Neural cell (in vitro differentiated cells): ENCODE measurements at regions not wholly inside any gene's neighbourhood (a gene's known extent, or its start where the extent isn't known, plus 50 kb on each side); places are given as distances from the start of the nearest gene placed in this dataset.

Source experiments
- H2AFZ ChIP-seq: fragments of 200-600, 300-800 bp; sonication (generic), shearing (Covaris generic); 2 replicates; pipeline ENCODE4 v1.6.0; 2014; ENCODE audit warnings: low read depth, mild to moderate bottlenecking, antibody characterized with exemption, low read length, moderate library complexity
- H3F3A ChIP-seq: fragments of 200-600 bp; shearing (Covaris generic); 2 replicates; pipeline ENCODE4 v1.6.1; 2016; ENCODE audit warnings: mild to moderate bottlenecking, moderate library complexity, mixed read lengths, antibody characterized with exemption, low read length; ENCODE audit not compliant: insufficient read depth, poor library complexity, severe bottlenecking
- H3K27ac ChIP-seq: fragments of 200-600, 300-800 bp; sonication (generic), shearing (Covaris generic); 2 replicates; pipeline ENCODE4 v1.5.1; 2014; ENCODE audit warnings: mild to moderate bottlenecking, low read length, moderate library complexity
- H3K27me3 ChIP-seq: fragments of 300-800, 200-600 bp; sonication (generic), shearing (Covaris generic); 2 replicates; pipeline ENCODE4 v1.6.0; 2014; ENCODE audit warnings: mild to moderate bottlenecking, low read depth, low read length, moderate library complexity; ENCODE audit not compliant: insufficient read depth
- H3K36me3 ChIP-seq: fragments of 300-800, 200-600 bp; sonication (generic), shearing (Covaris generic); 2 replicates; pipeline ENCODE4 v1.5.1; 2014; ENCODE audit warnings: mild to moderate bottlenecking, antibody characterized with exemption, low read length, moderate library complexity; ENCODE audit not compliant: insufficient read depth
- H3K4me2 ChIP-seq: fragments of 300-800, 200-600 bp; sonication (generic), shearing (Covaris generic); 2 replicates; pipeline ENCODE4 v1.6.0; 2014; ENCODE audit warnings: mild to moderate bottlenecking, low read length
- H3K4me3 ChIP-seq: fragments of 300-800, 200-600 bp; sonication (generic), shearing (Covaris generic); 2 replicates; pipeline ENCODE4 v1.5.1; 2014; ENCODE audit warnings: mild to moderate bottlenecking, low read length, moderate library complexity
- H3K79me2 ChIP-seq: fragments of 200-600 bp; shearing (Covaris generic); replicated peaks from 2 replicates; pipeline ENCODE4 v1.6.0; 2014; ENCODE audit warnings: mild to moderate bottlenecking, low read length, moderate library complexity; ENCODE audit not compliant: insufficient read depth
- H3K9ac ChIP-seq: fragments of 300-800, 200-600 bp; sonication (generic), shearing (Covaris generic); 2 replicates; pipeline ENCODE4 v1.6.1; 2016; ENCODE audit warnings: mild to moderate bottlenecking, low read length, mixed read lengths
- H3K9me2 ChIP-seq: fragments of 200-600 bp; shearing (Covaris generic); 2 replicates; pipeline ENCODE4 v1.6.1; 2016; ENCODE audit warnings: mild to moderate bottlenecking, low read length, mixed read lengths; ENCODE audit not compliant: insufficient read depth
- H3K9me3 ChIP-seq: fragments of 200-600, 300-800 bp; sonication (generic), shearing (Covaris generic); 2 replicates; pipeline ENCODE4 v1.6.1; 2016; ENCODE audit warnings: mild to moderate bottlenecking, mixed run types, low read length, moderate library complexity, mixed read lengths
- H4K20me1 ChIP-seq: fragments of 200-600 bp; shearing (Covaris generic); 2 replicates; pipeline ENCODE4 v1.6.1; 2016; ENCODE audit warnings: mild to moderate bottlenecking, mixed run types; ENCODE audit not compliant: insufficient read depth
- EP300 ChIP-seq: fragments of 450-650 bp; conservative IDR thresholded peaks from 2 replicates; pipeline ENCODE4 v1.6.1; 2014; ENCODE audit warnings: antibody characterized with exemption, mild to moderate bottlenecking, moderate library complexity; ENCODE audit not compliant: poor library complexity, severe bottlenecking
- EZH2 ChIP-seq: fragments of 200-600, 300-800 bp; shearing (Covaris generic), sonication (generic); IDR thresholded peaks from 2 replicates; pipeline ENCODE4 v1.6.1; 2014; ENCODE audit warnings: antibody characterized with exemption, low read length, borderline replicate concordance, mild to moderate bottlenecking; ENCODE audit not compliant: insufficient read depth, poor library complexity, severe bottlenecking
- MXI1 ChIP-seq: fragments of 450-650 bp; conservative IDR thresholded peaks from 2 replicates; pipeline ENCODE4 v1.6.1; 2014; ENCODE audit warnings: antibody characterized with exemption, mild to moderate bottlenecking; ENCODE audit not compliant: poor library complexity, severe bottlenecking
- POLR2AphosphoS5 ChIP-seq: IDR thresholded peaks from 2 replicates; pipeline ENCODE4 v1.6.1; 2012
- RAD21 ChIP-seq: fragments of 450-650 bp; conservative IDR thresholded peaks from 2 replicates; pipeline ENCODE4 v1.6.1; 2014; ENCODE audit warnings: antibody characterized with exemption, mild to moderate bottlenecking, moderate library complexity
- SMC3 ChIP-seq: fragments of 450-650 bp; conservative IDR thresholded peaks from 2 replicates; pipeline ENCODE4 v1.6.1; 2014; ENCODE audit warnings: antibody characterized with exemption, mild to moderate bottlenecking, moderate library complexity; ENCODE audit not compliant: poor library complexity
- TAF1 ChIP-seq: IDR thresholded peaks from 2 replicates; pipeline ENCODE4 v1.6.1; 2012; ENCODE audit warnings: low read depth
- TF ChIP-seq, protein P1 (sequence below): IDR thresholded peaks from 2 replicates; pipeline ENCODE4 v1.6.1; 2012; ENCODE audit warnings: borderline replicate concordance
- TF ChIP-seq, protein P2 (sequence below): fragments of 450-650 bp; IDR thresholded peaks from 2 replicates; pipeline ENCODE4 v1.5.1; 2014; ENCODE audit warnings: antibody characterized with exemption, mild to moderate bottlenecking, moderate library complexity; ENCODE audit not compliant: poor library complexity, severe bottlenecking

DNA sequence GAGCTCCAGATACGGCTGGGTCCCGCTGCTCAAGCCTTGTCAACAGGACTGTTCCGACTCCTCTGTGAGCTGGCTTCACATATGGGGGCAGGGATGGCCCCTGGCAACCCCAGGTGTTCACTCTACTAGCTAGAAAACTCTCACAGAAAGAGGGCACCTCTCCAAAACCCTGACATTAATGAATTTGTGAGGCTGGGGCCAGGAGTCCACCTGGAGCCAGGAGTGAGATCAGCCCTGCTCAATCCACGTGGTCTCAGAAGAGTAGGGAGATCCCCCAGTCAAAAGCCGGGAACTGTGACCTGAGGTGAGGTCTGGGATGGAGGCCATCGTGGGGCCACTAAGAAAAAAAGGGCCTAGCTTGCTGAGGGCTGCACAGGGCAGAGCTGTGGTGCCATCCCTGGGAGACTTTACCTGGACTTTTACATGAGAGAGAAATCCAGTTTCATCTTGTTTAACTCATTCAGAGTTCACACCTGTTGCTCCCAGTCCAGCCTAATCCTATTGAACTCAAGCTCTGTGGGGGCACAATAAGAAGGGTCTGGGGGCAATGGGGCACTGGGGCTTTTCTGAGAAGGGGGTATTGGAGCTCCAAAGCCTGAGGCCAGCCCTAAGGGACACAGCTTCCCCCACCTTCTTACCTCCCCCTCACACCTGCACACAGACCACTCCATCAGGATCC lies 144.3 kb upstream of the MLN start:
- H3K36me3 ChIP-seq = no peaks in the 10 kb centered on the region

DNA sequence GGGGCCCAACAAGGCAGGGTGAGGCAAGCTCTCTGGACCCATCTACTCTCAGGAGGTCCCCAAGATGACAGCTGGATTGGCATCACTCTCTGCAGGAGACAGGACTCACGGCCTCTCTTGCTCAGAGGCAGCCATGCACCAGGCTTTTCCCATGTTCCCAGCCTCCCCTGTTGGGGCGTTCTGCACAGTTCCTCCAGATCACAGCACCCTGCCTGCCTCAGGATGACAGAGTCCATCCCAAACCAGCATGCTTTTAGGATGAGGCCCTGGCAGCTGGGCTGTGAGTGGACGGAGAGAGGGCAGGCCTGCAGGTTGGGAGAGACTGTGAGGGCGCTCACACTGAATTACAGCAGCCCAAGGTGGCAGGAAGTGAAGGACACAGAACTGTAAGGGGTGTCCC lies 143.2 kb upstream of the MLN start:
- H2AFZ ChIP-seq = no peak overlapping the region
- no peaks in the 10 kb centered on the region for H3K79me2 ChIP-seq
- no peaks in the 10 kb centered on the region for H3F3A ChIP-seq
- H3K9ac ChIP-seq = no peak overlapping the region
- H3K4me3 ChIP-seq = no peak overlapping the region
- TF ChIP-seq EP300 = no peak
- no peak for TF ChIP-seq EZH2
- TF ChIP-seq POLR2AphosphoS5 = no peak
- TF ChIP-seq SMC3 = no peak
- no peak for TF ChIP-seq MXI1
- TF ChIP-seq, protein P1, sequence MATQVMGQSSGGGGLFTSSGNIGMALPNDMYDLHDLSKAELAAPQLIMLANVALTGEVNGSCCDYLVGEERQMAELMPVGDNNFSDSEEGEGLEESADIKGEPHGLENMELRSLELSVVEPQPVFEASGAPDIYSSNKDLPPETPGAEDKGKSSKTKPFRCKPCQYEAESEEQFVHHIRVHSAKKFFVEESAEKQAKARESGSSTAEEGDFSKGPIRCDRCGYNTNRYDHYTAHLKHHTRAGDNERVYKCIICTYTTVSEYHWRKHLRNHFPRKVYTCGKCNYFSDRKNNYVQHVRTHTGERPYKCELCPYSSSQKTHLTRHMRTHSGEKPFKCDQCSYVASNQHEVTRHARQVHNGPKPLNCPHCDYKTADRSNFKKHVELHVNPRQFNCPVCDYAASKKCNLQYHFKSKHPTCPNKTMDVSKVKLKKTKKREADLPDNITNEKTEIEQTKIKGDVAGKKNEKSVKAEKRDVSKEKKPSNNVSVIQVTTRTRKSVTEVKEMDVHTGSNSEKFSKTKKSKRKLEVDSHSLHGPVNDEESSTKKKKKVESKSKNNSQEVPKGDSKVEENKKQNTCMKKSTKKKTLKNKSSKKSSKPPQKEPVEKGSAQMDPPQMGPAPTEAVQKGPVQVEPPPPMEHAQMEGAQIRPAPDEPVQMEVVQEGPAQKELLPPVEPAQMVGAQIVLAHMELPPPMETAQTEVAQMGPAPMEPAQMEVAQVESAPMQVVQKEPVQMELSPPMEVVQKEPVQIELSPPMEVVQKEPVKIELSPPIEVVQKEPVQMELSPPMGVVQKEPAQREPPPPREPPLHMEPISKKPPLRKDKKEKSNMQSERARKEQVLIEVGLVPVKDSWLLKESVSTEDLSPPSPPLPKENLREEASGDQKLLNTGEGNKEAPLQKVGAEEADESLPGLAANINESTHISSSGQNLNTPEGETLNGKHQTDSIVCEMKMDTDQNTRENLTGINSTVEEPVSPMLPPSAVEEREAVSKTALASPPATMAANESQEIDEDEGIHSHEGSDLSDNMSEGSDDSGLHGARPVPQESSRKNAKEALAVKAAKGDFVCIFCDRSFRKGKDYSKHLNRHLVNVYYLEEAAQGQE = no peak
- TF ChIP-seq, protein P2, sequence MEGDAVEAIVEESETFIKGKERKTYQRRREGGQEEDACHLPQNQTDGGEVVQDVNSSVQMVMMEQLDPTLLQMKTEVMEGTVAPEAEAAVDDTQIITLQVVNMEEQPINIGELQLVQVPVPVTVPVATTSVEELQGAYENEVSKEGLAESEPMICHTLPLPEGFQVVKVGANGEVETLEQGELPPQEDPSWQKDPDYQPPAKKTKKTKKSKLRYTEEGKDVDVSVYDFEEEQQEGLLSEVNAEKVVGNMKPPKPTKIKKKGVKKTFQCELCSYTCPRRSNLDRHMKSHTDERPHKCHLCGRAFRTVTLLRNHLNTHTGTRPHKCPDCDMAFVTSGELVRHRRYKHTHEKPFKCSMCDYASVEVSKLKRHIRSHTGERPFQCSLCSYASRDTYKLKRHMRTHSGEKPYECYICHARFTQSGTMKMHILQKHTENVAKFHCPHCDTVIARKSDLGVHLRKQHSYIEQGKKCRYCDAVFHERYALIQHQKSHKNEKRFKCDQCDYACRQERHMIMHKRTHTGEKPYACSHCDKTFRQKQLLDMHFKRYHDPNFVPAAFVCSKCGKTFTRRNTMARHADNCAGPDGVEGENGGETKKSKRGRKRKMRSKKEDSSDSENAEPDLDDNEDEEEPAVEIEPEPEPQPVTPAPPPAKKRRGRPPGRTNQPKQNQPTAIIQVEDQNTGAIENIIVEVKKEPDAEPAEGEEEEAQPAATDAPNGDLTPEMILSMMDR = no peak
- TF ChIP-seq TAF1 = no peak
- TF ChIP-seq RAD21 = no peak
- H3K4me2 ChIP-seq = no peak overlapping the region
- no peaks in the 10 kb centered on the region for H3K27me3 ChIP-seq
- no peaks in the 10 kb centered on the region for H4K20me1 ChIP-seq
- H3K27ac ChIP-seq = no peak overlapping the region
- H3K9me2 ChIP-seq = no peaks in the 10 kb centered on the region
- no peaks in the 10 kb centered on the region for H3K36me3 ChIP-seq
- no peaks in the 10 kb centered on the region for H3K9me3 ChIP-seq

More for the DNA sequence above, 144.3 kb upstream of the MLN start:
- no peaks in the 10 kb centered on the region for H3K79me2 ChIP-seq
- no peaks in the 10 kb centered on the region for H3K9me2 ChIP-seq
- H3K27ac ChIP-seq = no peak overlapping the region
- no peaks in the 10 kb centered on the region for H4K20me1 ChIP-seq
- no peak overlapping the region for H2AFZ ChIP-seq
- H3F3A ChIP-seq = no peaks in the 10 kb centered on the region
- no peak overlapping the region for H3K4me2 ChIP-seq
- H3K27me3 ChIP-seq = no peaks in the 10 kb centered on the region
- no peak overlapping the region for H3K9ac ChIP-seq
- TF ChIP-seq MXI1 (no peak), RAD21 (no peak)
- no peaks in the 10 kb centered on the region for H3K9me3 ChIP-seq
- H3K4me3 ChIP-seq = no peak overlapping the region

DNA sequence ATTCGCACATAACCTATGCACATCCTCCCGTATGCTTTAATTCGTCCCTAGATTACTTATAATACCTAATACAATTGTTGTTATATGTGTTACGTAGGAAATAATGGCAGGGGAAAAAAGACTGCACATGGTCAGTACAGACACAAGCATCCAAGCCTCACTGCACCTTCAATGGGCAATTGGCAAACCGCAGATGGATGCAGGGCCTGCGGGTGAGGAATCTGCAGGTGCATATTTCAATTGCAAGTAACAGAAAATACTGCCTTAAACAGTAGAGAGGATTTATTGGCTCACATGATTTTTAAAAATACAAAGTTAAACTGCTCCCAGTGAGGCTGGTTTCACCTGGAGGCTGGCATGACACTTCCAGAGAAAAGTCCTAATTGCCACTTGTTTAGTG lies 142.1 kb upstream of the MLN start:
- Histone ChIP-seq H3K9me3 (no peaks in the 10 kb centered on the region), H3K9ac (no peak overlapping the region), H3F3A (no peaks in the 10 kb centered on the region), H4K20me1 (no peaks in the 10 kb centered on the region), H3K4me2 (no peak overlapping the region), H2AFZ (no peak overlapping the region), H3K27ac (no peak overlapping the region), H3K4me3 (no peak overlapping the region), H3K79me2 (no peaks in the 10 kb centered on the region), H3K9me2 (no peaks in the 10 kb centered on the region), H3K27me3 (no peaks in the 10 kb centered on the region), H3K36me3 (no peaks in the 10 kb centered on the region)
- TF ChIP-seq RAD21 (no peak), TAF1 (no peak), EP300 (no peak), SMC3 (no peak)
- TF ChIP-seq, protein P2 = no peak
- TF ChIP-seq, protein P1 = no peak
